ENCODE measurements at regions not wholly inside any gene's neighbourhood (a gene's known extent, or its start where the extent isn't known, plus 50 kb on each side); places are given as distances from the start of the nearest gene placed in this dataset.

DNA sequence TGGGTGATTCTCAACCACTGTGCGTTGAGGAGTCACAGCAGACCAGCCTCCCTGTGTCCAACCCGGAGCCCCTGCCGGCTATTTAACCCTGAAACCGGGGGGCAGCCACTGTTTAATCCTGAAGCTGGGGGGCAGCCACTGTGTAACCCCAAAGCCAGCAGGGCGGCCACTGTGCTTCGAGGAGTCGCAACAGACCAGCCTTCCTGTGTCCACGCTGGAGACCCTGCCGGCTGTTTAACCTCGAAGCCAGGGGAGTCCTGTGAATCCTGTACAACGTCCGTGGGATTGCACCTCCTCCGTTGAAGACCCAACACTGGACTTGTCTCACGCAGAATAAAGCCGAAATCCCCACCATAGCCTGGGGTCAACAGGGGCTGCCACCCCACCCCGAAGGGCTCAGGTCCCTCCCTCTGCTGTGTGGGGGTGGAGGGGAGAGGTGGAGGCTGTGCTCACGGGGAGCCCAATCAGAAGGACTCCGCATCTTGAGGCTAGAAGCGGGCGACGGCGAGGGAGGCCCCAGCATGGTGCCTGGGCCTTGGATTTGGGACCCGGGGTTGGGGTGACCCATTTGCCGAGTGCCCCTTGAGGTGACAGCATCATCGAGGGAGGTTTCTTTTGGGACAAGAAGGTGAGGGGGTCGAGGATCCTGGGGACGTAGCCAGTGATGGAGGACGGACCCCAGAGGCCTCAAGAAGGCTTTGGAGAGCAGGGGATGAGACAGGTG, 94.9 kb downstream of the ADRA2C start:
- no peak for DNase-seq (ENCODE audit: low spot score)
- Mint-ChIP-seq H3K4me1 (ENCODE audit: low read depth) (no peaks in the 10 kb centered on the region), H3K36me3 (ENCODE audit: low read depth) (no peaks in the 10 kb centered on the region), H3K27me3 (ENCODE audit: low read depth) (no peaks in the 10 kb centered on the region), H3K4me3 (ENCODE audit: low read depth) (no peak overlapping the region), H3K9me3 (no peaks in the 10 kb centered on the region), H3K27ac (no peak overlapping the region)
- intact Hi-C loops (cut with micrococcal nuclease) = no loop called here

DNA sequence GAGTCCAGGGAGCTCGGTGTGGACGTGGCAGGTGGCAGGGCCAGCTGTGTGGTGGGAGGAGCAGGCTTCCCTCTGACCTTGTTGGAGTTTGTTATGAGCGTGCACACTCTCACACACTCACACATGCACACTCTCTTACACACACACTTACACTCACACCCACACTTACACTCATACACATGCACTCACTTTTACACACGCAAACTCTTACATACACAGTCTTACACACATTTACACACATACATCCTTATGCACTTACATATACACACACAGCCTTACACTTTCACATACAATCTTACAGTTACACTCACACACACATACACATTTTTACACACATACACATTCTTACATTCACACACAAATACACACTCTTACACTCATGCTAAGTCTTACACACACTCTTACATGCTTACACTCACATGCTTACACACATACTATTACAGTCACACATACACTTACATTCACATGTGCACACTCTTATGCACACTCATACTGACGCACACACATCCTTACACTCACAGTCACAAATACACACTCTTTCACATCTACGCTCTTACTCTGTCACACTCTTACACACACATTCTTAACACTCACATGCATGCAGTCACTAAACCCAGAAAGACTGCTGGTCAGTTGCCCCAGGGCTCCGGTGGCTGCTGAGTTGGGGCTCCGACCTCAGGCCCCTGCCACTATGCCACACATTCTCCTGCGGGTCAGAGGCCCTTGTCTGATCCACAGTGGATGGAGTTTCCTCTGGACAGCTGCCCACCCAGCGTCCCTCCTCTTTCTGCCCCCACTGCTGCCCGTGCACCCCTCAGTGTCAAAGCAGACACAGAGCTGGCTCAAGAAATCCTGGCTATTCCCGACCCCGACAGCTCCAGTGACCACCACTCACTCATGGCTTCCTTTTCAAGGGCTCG, 95.8 kb downstream of the ADRA2C start:
- intact Hi-C loops (cut with micrococcal nuclease) = no loop called here
- no peaks in the 10 kb centered on the region for H3K9me3 Mint-ChIP-seq
- no peak overlapping the region for H3K4me3 Mint-ChIP-seq (ENCODE audit: low read depth)
- no peaks in the 10 kb centered on the region for H3K36me3 Mint-ChIP-seq (ENCODE audit: low read depth)
- no peak for DNase-seq (ENCODE audit: low spot score)
- H3K27me3 Mint-ChIP-seq (ENCODE audit: low read depth) = no peaks in the 10 kb centered on the region
- H3K4me1 Mint-ChIP-seq (ENCODE audit: low read depth) = no peaks in the 10 kb centered on the region
- H3K27ac Mint-ChIP-seq = no peak overlapping the region

DNA sequence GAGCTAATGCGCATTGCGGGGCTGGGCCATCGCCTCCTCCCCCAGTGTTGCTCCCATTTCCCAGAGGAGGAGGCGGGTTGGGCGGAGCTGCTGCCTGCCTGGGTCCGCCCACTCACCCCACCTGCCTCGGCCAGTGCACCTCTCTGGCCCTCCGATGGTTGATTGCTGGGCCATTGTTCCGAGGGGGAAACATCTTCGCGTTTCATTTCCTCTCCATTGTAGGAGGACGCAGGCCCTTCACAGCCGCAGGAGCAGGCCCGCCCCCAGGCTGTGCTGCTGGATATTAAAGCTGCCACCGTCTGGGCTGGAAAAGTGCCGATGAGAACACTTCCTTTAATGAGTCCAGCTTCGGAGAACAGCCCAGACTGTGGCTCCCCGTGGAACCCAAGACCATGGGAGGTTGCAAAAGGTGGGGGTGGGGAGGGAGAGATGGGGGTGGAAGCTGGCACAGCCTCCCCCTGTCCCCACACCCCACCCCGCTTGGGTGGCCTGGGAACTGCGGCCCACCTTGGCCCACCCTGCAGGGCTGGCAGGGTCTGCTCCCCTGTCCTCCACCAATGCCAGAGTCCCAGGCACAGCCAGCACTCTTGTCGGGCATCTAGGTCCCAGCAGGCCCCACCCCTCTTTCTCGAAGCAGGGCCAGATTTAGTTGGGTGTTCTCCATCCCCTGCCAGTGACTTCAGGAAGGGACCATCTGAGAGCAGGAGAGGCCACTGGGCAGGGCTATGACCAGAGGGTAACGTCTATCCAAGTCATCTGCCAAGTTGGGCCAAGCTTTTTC, 96.6 kb downstream of the ADRA2C start:
- DNase-seq (ENCODE audit: low spot score) = no peak
- intact Hi-C loops (cut with micrococcal nuclease) = no loop called here
- Mint-ChIP-seq H3K4me3 (ENCODE audit: low read depth) (no peak overlapping the region), H3K27ac (no peak overlapping the region), H3K27me3 (ENCODE audit: low read depth) (no peaks in the 10 kb centered on the region), H3K4me1 (ENCODE audit: low read depth) (no peaks in the 10 kb centered on the region), H3K9me3 (no peaks in the 10 kb centered on the region), H3K36me3 (ENCODE audit: low read depth) (no peaks in the 10 kb centered on the region)

DNA sequence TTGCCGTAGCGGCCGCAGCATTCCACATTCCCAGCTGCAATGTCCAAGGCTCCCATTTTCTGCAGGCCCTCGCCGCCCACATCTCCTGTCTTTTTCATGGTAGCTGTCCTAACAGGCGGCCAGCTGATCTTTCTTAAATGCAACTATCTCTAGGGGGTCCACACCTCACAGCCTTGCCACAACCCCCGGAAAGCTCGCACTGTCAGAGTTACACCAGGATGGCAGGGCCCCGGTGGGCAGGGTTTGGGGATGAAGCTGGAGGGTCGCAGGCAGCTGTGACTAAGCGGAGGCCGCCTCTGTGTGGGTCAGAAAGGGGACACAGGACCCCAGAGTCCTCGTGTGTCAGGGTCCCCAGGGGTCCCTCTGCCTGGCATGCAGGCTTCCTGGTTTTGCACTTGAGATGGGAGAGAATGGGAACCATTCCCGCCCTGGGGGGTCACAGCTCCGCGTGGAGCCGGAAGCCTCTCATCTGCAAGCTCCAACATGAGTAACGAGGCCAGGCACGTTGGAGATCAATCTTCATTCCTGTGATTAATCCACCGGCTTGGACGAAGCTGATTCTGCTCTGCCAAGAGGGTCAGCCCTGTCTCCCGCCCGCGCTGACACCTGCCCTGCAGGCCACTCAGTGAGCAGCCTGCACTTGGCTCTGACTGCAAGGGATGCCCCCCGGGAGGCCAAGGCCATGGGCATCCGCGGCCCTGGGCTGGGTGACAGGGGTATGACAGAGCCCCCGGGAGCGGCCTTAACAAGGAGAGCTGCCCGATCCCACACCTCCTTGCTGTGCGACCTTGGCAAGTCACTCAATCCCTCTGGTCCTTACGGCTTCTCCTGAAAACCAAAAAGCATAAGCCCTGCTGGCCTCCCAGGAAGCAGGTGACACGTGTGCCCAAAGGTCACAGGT, 97.9 kb downstream of the ADRA2C start:
- DNase-seq (ENCODE audit: low spot score) = no peak
- Mint-ChIP-seq H3K4me3 (ENCODE audit: low read depth) (no peak overlapping the region), H3K27me3 (ENCODE audit: low read depth) (no peaks in the 10 kb centered on the region), H3K36me3 (ENCODE audit: low read depth) (no peaks in the 10 kb centered on the region), H3K4me1 (ENCODE audit: low read depth) (no peaks in the 10 kb centered on the region), H3K9me3 (no peaks in the 10 kb centered on the region), H3K27ac (no peak overlapping the region)
- intact Hi-C loops (cut with micrococcal nuclease) = no loop called here

DNA sequence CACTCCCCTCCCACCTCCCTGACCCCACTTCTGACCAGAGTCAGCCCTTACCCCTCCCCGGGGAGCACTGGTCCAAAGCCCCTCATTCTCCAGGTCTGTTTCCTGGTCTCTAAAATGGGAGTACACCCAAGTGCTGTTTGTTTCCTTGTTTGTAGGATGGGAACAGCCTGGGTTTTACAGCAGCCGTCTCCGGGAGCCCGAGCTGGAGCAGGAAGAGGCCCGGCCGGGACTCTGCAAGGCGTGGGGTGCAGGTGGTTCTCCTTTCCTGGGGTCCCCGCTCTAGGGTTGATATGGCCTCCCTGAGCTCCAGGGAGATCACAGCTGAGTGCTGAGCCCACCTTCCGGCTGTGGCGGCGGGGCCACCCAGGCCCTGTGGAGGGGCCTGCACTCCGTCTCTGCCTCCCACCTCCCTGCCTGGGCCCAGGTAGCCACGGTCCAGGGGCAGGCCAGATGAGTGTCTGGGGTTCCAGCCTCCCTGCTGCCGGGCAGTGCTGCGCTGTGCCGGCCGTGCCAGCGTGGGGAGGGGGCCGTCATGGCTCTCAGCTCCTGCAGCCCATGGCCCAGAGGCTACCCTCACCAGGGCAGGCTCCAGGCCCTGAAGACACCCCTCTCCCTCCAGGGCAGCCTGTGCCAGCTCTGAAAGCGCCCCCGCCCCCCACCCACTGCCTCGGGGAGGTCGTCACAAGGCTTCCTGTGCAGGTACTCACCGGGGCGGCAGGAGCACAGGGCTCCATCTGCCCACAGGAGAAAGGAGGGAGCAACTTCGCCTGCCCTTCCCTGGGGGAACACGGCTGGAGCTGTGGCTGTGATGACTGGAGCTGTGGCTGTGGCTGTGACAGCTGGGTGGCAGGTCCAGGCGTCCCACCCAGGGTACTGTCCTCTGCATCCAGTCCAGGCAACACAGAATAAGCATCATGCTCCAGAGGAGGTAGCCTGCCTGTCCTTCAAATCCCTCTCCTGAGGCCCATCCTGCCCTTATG, 98.8 kb downstream of the ADRA2C start:
- Mint-ChIP-seq H3K36me3 (ENCODE audit: low read depth) (no peaks in the 10 kb centered on the region), H3K9me3 (no peaks in the 10 kb centered on the region), H3K27me3 (ENCODE audit: low read depth) (no peaks in the 10 kb centered on the region), H3K4me3 (ENCODE audit: low read depth) (no peak overlapping the region), H3K4me1 (ENCODE audit: low read depth) (no peaks in the 10 kb centered on the region), H3K27ac (no peak overlapping the region)
- DNase-seq (ENCODE audit: low spot score) = no peak
- intact Hi-C loops (cut with micrococcal nuclease) = no loop called here

DNA sequence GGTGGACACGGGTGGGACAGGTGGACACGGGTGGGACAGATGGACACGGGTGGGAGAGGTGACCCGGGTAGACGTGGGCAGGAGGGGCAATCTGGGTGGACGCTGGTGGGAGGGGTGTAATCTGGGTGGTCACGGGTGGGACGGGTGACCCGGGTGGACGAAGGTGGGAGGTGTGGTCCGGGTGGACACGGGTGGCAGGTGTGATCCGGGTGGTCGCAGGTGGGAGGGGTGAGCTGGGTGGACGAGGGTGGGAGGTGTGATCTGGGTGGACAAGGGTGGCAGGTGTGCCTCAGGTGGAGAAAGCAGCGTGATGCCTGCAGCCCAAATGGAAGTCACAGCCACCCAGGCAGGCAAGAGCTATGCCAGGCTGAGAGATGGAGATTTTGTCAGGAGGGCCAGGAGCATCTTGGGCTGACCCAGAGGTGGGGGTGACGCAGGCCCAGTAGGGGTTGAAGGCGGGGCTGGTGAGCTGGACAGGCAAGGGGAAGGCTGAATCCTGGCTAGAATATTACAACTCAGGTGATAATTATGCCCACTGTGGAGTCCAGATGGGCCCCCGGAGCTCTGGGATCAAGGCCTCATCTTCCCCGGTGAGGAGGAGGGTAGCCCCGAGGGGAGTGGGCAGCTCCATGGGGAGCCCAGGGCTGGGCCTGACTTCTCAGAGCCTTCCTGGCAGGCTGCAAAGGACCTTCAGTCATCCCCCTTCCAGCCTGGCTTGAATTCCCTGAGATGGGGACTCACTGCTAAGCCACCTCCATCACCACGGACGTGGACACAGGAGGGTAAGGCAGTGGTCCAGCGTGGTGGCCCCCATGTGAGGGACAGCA, 100.0 kb downstream of the ADRA2C start:
- Mint-ChIP-seq H3K9me3 (no peaks in the 10 kb centered on the region), H3K36me3 (ENCODE audit: low read depth) (no peaks in the 10 kb centered on the region), H3K27me3 (ENCODE audit: low read depth) (peaks cover 8% of the 10 kb centered on the region), H3K4me3 (ENCODE audit: low read depth) (no peak overlapping the region), H3K27ac (no peak overlapping the region), H3K4me1 (ENCODE audit: low read depth) (no peaks in the 10 kb centered on the region)
- no peak for DNase-seq (ENCODE audit: low spot score)
- intact Hi-C loops (cut with micrococcal nuclease) = no loop called here

DNA sequence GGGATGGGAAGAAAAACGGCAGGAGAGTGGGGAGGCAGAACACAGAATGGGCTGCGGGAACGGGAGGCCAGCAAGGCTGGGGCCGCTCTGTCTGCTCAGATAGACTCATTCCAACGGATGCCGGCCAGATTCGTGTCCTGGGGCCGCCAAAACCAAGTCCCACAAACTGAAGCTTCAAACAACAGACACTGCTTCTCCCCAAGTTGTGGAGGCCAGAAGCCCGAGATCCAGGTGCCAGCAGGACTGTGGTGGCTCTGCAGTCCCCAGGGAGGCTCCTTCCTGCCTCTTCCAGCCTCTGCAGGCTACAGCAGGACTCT, 100.6 kb downstream of the ADRA2C start:
- Mint-ChIP-seq H3K9me3 (no peaks in the 10 kb centered on the region), H3K4me3 (ENCODE audit: low read depth) (no peak overlapping the region), H3K27me3 (ENCODE audit: low read depth) (peaks cover 9% of the 10 kb centered on the region), H3K36me3 (ENCODE audit: low read depth) (no peaks in the 10 kb centered on the region), H3K27ac (no peak overlapping the region), H3K4me1 (ENCODE audit: low read depth) (no peaks in the 10 kb centered on the region)
- no peak for DNase-seq (ENCODE audit: low spot score)
- intact Hi-C loops (cut with micrococcal nuclease) = no loop called here

DNA sequence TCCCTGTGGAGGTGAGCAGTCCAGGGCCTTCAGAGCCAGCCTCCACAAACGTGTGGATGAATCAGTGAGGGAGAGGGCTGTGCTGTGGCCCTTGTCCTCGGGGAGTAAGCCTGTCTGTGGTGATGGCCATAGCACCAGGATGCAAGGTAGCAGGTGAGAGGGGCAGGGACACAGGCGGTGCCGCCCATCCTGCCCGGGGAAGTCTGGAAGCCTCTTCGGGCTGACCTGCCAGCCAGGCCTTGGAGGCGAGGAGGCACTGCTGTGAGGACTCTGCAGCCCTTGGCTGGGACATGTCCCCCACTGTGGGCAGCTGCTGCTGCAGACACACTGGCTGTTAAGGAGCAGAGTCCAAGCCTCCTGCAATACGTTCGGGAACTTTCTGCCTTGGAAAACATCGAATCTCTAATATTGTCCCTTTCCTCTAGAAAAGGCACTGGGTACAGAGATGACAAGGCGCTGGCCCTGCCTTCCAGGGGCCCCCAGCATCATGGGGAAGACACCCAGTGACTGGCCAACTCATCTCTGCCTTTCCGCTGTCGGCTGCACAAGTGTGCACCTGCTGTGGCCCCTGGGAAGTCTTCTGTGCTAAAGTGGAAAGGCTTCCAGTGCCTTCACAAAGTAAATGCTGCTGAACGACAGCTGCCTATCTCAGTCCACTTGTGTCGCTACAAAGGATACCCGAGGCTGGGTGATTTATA, 101.4 kb downstream of the ADRA2C start:
- H3K27me3 Mint-ChIP-seq (ENCODE audit: low read depth) = peaks cover 15% of the 10 kb centered on the region
- no peak overlapping the region for H3K4me3 Mint-ChIP-seq (ENCODE audit: low read depth)
- H3K36me3 Mint-ChIP-seq (ENCODE audit: low read depth) = no peaks in the 10 kb centered on the region
- no peaks in the 10 kb centered on the region for H3K4me1 Mint-ChIP-seq (ENCODE audit: low read depth)
- H3K27ac Mint-ChIP-seq = no peak overlapping the region
- DNase-seq (ENCODE audit: low spot score) = no peak
- H3K9me3 Mint-ChIP-seq = no peaks in the 10 kb centered on the region
- intact Hi-C loops (cut with micrococcal nuclease) = no loop called here

DNA sequence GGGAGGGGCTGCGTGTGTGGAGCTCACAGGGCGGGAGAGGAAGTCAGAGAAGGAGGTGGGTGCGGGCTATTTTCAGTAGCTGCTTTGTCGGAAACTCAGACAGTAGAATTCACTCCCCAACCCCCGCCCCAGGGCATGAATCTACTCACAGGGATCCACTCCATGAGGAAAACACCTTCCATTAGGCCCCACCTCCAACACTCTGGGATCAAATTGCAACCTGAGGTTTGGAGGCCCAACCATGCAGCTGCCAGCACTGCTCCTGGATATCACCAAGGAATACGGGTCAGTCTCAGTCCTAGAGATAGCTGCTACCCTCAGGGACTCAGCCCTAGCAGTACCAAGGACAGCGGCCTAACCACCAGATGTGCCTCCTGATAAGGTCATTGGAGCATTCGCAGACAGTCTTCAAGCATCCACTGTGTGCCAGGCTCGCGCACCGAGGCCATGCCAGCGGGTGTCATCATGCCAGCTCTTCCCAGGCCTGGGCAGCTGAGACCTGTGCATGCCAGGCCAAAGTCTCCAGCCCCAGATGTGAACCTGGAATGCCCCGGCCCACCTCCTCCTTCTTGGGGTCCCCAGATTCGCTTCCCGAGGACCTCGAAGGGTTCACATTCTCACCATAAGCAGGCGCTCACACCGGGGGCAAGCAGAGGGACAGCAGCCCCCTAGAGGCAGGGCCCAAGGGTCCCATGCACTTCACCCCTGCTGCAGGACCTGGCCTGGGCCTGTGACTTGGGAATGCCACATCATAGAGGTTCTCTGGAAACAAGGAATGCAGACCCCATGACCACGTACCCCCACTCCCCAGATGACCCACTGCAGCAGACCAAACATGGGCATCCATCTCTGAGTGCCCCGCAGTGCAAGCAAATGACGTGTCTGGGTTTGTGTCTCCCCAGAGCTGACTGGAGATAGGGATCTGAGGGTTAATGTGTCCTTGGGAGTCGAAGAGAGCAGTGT, 102.3 kb downstream of the ADRA2C start:
- H3K4me1 Mint-ChIP-seq (ENCODE audit: low read depth) = no peaks in the 10 kb centered on the region
- no peaks in the 10 kb centered on the region for H3K36me3 Mint-ChIP-seq (ENCODE audit: low read depth)
- H3K27me3 Mint-ChIP-seq (ENCODE audit: low read depth) = peaks cover 22% of the 10 kb centered on the region
- no peak for DNase-seq (ENCODE audit: low spot score)
- H3K27ac Mint-ChIP-seq = no peak overlapping the region
- no peak overlapping the region for H3K4me3 Mint-ChIP-seq (ENCODE audit: low read depth)
- intact Hi-C loops (cut with micrococcal nuclease) = no loop called here
- no peaks in the 10 kb centered on the region for H3K9me3 Mint-ChIP-seq

DNA sequence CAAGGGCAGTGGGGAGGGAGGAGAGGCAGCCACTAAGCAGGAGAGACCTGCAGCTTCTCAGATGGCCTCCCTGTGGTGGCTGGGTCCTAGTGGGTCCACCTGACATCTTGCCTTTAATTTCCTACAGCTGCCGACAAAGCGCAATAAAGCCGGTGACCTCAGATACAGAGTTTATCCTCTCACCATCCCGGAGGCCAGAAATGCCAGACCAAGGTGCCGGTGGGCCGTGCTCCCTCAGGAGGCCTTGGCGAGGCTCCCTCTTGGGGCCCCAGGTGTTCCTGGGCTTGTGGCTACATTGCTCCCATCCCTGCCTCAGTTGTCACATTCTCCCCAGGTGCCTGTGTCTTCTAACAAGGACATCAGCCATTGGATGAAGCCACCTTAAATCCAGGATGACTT, 103.0 kb downstream of the ADRA2C start:
- intact Hi-C loops (cut with micrococcal nuclease) = no loop called here
- Mint-ChIP-seq H3K27ac (no peak overlapping the region), H3K4me1 (ENCODE audit: low read depth) (no peaks in the 10 kb centered on the region), H3K4me3 (ENCODE audit: low read depth) (no peak overlapping the region), H3K36me3 (ENCODE audit: low read depth) (no peaks in the 10 kb centered on the region), H3K27me3 (ENCODE audit: low read depth) (peaks cover 22% of the 10 kb centered on the region), H3K9me3 (no peaks in the 10 kb centered on the region)
- no peak for DNase-seq (ENCODE audit: low spot score)
